ENCODE measurements at regions not wholly inside any gene's neighbourhood (a gene's known extent, or its start where the extent isn't known, plus 50 kb on each side); places are given as distances from the start of the nearest gene placed in this dataset.
"Not testable (repeated sequence)": the region's sequence is repeated elsewhere in the genome, so short reads cannot be mapped to it uniquely, and the experiment has no call there.

DNA sequence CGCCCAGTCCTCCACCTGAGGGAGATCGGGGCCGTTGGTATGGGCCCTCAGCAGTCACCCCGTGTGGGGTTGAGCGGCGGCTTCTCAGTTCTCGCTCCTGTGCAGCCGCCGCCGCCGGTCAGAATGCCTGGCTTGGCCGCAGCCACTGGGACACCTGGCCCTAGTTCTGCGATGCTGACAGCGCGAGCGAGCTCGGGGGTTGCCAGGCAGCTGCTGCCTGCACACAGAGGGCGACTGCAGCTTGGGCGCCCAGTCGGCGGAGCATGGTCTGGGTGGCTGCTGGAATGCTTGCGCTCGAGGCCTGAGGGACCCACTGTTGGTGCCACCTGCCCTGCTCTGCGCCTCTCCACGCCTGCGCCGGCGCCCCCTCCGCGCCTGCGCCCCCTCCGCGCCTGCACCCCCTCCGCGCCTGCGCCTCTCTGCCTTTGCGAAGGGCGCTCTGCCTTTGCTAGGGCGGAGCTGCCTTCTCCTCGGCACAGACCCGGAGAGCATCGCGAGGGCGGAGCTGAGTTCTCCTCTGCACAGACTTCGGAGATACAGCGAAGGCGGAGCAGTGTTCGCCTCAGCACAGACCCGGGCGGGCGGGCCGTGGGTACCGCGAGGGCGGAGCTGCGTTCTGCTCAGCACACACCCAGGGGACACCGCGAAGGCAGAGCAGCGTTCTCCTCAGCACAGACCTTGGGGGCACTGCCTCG, 1648.3 kb downstream of the SPATA31A7 start:
- not testable (repeated sequence) for H3K27ac ChIP-seq (ENCODE audit: insufficient read length, low read depth, low read length); H4K8ac ChIP-seq (replicated peaks; ENCODE audit: insufficient read length, low read depth, low read length); H2BK5ac ChIP-seq (ENCODE audit: insufficient read length, low read length); H3K23ac ChIP-seq (ENCODE audit: insufficient read length, low read depth, low read length); H3K79me2 ChIP-seq (ENCODE audit: insufficient read depth, low read length); H2BK12ac ChIP-seq (ENCODE audit: insufficient read length, low read depth, low read length); H3K79me1 ChIP-seq (ENCODE audit: insufficient read depth, low read depth, low read length, poor library complexity, severe bottlenecking); H2BK20ac ChIP-seq (ENCODE audit: low read depth, low read length, poor library complexity, severe bottlenecking); H3K23me2 ChIP-seq (ENCODE audit: insufficient read length, low read depth, low read length, poor library complexity, severe bottlenecking); H4K91ac ChIP-seq (ENCODE audit: insufficient read length, low read depth, low read length); H3K18ac ChIP-seq (ENCODE audit: insufficient read length, low read depth, low read length); H2BK15ac ChIP-seq (ENCODE audit: low read depth, low read length); H3K4ac ChIP-seq (ENCODE audit: low read depth, low read length); H2AFZ ChIP-seq (ENCODE audit: low read length); H2AK5ac ChIP-seq (ENCODE audit: insufficient read length, low read length); H3T11ph ChIP-seq (ENCODE audit: low read length); H3K27ac Mint-ChIP-seq; H3K9me3 ChIP-seq (ENCODE audit: control insufficient read depth, low read depth, low read length); H3K56ac ChIP-seq (ENCODE audit: insufficient read length, low read depth, low read length); H3K4me1 Mint-ChIP-seq; H3K36me3 Mint-ChIP-seq (ENCODE audit: insufficient read depth in 1 of 3, low read depth in 3 of 3); H3K4me1 ChIP-seq (ENCODE audit: insufficient read depth, low read length); H3K9ac ChIP-seq (ENCODE audit: extremely low read depth, insufficient read length, low read length); H2BK120ac ChIP-seq (ENCODE audit: low read depth, low read length, poor library complexity, severe bottlenecking); H3K9me3 Mint-ChIP-seq; H3K14ac ChIP-seq (ENCODE audit: insufficient read depth, low read length); H4K5ac ChIP-seq (ENCODE audit: insufficient read length, low read depth, low read length); H4K20me1 ChIP-seq (ENCODE audit: control insufficient read depth, insufficient read depth, insufficient read length)
- H3K27me3 Mint-ChIP-seq (ENCODE audit: low read depth), result peaks cover 63% of the 10 kb centered on the region
- Histone ChIP-seq H3K27me3 (ENCODE audit: insufficient read depth, low read length) (peaks cover 28% of the 10 kb centered on the region), H3K4me2 (ENCODE audit: insufficient read depth, insufficient read length, low read length) (peak overlapping the region; percentile 8)
- WGBS (ENCODE audit: extremely low coverage, insufficient read length, low lambda C conversion rate), result no CpG with 5 or more reads among the region's 60 CpGs
- H3K4me3 Mint-ChIP-seq, result peak overlapping the region; percentile 60 to 80
- DNase-seq, result peak; percentile 82

DNA sequence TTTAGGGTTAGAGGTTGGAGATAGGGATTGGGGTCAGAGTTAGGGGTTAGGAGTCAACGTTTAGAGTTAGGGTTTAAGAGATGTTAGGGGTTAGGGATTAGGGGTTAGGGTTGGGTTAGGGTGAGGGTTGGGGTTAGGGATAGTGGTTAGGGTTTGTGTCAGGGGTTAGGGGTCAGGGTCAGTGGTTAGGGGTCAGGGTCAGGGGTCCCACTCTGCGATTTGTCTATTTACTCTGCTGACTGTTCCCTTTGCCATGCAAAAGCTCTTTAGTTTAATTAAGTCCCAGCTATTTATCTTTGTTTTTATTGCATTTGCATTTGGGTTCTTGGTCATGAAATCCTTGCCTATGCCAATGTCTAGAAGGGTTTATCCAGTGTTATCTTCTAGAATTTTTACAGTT, 1649.3 kb downstream of the SPATA31A7 start:
- H2BK15ac ChIP-seq (ENCODE audit: low read depth, low read length); H3K79me2 ChIP-seq (ENCODE audit: insufficient read depth, low read length); H3K4ac ChIP-seq (ENCODE audit: low read depth, low read length); H3K4me3 Mint-ChIP-seq; H3K36me3 Mint-ChIP-seq (ENCODE audit: insufficient read depth in 1 of 3, low read depth in 3 of 3); H3K56ac ChIP-seq (ENCODE audit: insufficient read length, low read depth, low read length); H4K91ac ChIP-seq (ENCODE audit: insufficient read length, low read depth, low read length); H2BK12ac ChIP-seq (ENCODE audit: insufficient read length, low read depth, low read length); H3K9me3 ChIP-seq (ENCODE audit: control insufficient read depth, low read depth, low read length); H3K27ac Mint-ChIP-seq; H2BK120ac ChIP-seq (ENCODE audit: low read depth, low read length, poor library complexity, severe bottlenecking); H3K4me2 ChIP-seq (ENCODE audit: insufficient read depth, insufficient read length, low read length); H3K23ac ChIP-seq (ENCODE audit: insufficient read length, low read depth, low read length); H4K5ac ChIP-seq (ENCODE audit: insufficient read length, low read depth, low read length); H3K9me3 Mint-ChIP-seq; H2BK20ac ChIP-seq (ENCODE audit: low read depth, low read length, poor library complexity, severe bottlenecking); H3K23me2 ChIP-seq (ENCODE audit: insufficient read length, low read depth, low read length, poor library complexity, severe bottlenecking); H2AFZ ChIP-seq (ENCODE audit: low read length); H2BK5ac ChIP-seq (ENCODE audit: insufficient read length, low read length); H3K14ac ChIP-seq (ENCODE audit: insufficient read depth, low read length); H3K79me1 ChIP-seq (ENCODE audit: insufficient read depth, low read depth, low read length, poor library complexity, severe bottlenecking); H3K9ac ChIP-seq (ENCODE audit: extremely low read depth, insufficient read length, low read length); H4K8ac ChIP-seq (replicated peaks; ENCODE audit: insufficient read length, low read depth, low read length); H3T11ph ChIP-seq (ENCODE audit: low read length); H3K18ac ChIP-seq (ENCODE audit: insufficient read length, low read depth, low read length); H2AK5ac ChIP-seq (ENCODE audit: insufficient read length, low read length); H3K27ac ChIP-seq (ENCODE audit: insufficient read length, low read depth, low read length); H3K4me1 ChIP-seq (ENCODE audit: insufficient read depth, low read length); H4K20me1 ChIP-seq (ENCODE audit: control insufficient read depth, insufficient read depth, insufficient read length); DNase-seq; H3K4me1 Mint-ChIP-seq: not testable (repeated sequence)
- no CpG with 5 or more reads among the region's 2 CpGs for WGBS (ENCODE audit: extremely low coverage, insufficient read length, low lambda C conversion rate)
- peaks cover 26% of the 10 kb centered on the region for H3K27me3 ChIP-seq (ENCODE audit: insufficient read depth, low read length)
- peaks cover 68% of the 10 kb centered on the region for H3K27me3 Mint-ChIP-seq (ENCODE audit: low read depth)
